Urothelium cell line (cell line): ENCODE measurements at regions not wholly inside any gene's neighbourhood (a gene's known extent, or its start where the extent isn't known, plus 50 kb on each side); places are given as distances from the start of the nearest gene placed in this dataset.
"Not testable (repeated sequence)": the region's sequence is repeated elsewhere in the genome, so short reads cannot be mapped to it uniquely, and the experiment has no call there.

ENCODE experiments used
- DNase-seq: peaks from one replicate; pipeline ENCODE4 v3.0.0; 2011; ENCODE audit warnings: low spot score, mixed read lengths
- FAIRE-seq: peaks from 2 replicates; lab custom pipeline; 2011; peaks lifted over from hg19 to GRCh38; lab: Jason Lieb, UNC

DNA sequence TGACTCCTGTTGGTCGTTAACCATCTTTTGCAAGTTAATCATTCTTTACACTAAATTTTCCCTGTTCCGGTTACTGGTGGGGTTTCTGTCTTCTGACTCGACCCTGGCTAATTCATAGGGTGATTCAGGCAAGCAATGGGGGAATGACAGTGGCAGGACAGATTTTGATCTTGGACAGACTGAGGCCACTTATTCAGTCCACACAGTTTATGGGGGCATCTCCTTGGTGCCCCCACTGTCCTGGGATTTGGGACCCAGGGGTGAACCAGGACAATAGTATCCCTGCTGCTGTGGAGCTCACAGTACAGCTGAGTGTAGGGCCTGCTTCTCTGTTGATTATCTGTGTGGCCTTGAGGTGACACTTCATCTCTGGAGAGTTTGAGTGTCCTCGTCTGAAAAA lies 540.4 kb downstream of the MATN1 start:
- FAIRE-seq (no peak), DNase-seq (no peak)

DNA sequence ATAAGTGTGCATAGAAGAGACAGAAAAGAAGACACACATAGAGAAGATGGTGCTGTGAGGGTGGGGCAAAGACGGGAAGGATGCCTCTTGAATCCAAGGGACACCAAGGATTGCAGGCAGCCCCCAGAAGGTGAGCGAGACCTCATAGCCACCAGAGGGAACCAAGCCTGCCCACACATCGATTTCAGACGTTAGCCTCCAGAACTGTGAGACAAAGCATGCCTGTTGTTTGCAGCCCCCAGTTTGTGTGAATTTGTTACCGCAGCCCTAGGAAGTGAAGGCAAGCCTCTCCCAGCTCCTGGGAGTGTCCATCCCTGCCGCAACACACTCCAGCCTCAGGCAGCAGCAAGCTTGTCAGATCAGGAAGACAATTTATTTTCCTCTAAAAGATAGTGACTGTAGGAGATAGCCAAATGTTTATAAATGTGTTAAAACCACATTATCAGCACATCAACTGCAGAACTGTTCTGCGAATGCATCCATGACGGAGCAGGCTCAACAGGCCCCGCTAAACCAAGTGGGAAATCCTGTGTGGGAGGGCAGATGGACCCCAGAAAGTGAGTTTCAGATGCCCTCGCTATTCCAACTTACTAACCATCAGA lies 543.3 kb downstream of the MATN1 start:
- FAIRE-seq, result no peak
- no peak for DNase-seq

DNA sequence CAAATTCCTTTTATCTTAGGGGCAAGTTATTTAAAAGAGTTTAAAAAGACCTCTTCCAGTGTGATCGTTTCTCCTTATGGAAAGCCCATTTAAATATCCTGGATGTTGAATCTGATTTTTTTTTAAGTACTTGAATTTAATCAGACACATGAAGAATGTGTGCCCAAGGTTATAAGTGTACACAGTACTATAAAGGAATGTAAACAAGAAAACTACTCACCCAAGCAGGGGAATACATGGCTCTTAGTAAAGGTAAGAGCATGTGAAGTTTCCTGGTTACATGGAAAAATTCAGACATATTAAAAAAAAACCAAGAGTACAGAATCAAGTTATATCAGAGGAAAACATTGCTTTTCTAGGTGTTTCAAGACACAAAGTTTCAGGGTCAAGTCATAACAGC lies 546.9 kb downstream of the MATN1 start:
- DNase-seq, result no peak
- no peak for FAIRE-seq

DNA sequence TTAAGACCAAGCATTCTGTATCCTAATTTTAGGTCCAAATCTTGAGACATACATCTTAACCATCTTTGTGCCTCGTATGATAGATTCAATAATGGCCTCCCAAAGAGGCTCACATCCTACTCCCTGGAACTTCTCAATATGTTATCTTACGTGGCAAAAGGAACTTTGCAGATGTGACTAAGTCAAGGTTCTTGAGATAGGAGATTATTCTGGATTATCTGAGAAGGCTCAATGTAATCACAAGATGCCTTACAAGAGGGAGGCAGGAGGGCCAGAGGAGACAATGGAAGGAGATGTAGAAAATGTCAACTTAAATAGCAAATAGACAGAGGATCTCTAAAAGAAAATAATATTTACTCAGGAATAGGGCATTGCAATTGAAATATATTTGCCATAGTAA lies 548.9 kb downstream of the MATN1 start:
- no peak for DNase-seq
- FAIRE-seq, result no peak

DNA sequence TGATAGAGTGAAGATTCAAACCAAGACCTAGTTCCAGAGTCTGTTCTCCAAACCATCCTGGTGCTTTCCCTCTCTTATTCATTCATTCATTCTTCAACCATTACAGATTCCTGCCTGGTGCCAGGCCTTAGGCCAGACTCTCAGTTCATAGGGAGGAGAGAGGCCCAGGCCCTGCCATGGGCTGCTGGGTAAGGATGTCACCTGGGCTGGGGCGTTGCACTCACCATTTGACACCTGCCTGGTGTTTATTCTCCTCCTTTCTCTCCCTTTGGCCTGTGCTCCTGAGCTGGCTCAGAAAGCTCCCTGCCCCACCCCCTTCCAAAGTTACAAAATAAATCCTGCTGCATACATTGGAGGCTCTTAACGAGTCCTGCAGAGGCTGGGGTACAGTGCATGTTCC lies 549.8 kb downstream of the MATN1 start:
- DNase-seq (no peak), FAIRE-seq (no peak)

DNA sequence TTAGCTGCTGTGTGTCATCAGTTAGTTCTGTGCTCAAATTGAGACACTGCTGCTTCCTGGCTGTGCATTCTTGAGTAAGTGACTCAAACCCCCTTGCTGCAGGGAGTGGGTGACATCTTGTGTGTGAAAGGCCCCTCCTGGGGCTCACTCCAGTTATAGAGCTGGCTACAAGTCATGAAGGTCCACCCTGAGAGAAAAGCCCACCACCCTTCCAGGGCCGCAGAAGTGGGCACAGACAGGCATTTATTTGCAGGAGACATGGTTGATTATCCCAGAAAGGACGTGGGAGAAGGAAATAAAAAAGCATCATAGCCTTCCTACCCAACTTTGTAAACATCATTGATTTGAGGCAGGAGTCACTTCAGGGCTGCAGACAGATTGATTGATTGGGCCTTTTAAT lies 550.6 kb downstream of the MATN1 start:
- FAIRE-seq (no peak), DNase-seq (no peak)

DNA sequence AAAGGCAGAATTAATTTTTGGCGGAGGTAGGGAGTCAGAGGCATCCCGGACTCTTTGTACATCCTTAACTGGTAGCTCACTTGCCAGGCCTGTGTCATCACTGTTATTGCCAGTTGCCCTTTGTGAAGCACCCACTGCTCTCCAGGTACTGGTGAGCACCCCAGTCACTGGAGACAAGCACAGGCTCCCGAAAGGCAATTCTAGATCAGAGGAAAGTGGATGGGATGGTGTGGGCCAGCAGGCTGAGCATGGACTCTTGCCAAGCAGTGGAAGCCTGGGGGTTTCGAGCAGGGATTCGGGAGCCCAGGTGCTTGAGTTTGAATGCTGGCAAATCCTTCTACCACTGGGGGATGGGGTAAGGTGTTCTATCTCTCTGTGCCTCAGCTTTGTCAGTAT lies 551.1 kb downstream of the MATN1 start:
- FAIRE-seq (no peak), DNase-seq (no peak)

DNA sequence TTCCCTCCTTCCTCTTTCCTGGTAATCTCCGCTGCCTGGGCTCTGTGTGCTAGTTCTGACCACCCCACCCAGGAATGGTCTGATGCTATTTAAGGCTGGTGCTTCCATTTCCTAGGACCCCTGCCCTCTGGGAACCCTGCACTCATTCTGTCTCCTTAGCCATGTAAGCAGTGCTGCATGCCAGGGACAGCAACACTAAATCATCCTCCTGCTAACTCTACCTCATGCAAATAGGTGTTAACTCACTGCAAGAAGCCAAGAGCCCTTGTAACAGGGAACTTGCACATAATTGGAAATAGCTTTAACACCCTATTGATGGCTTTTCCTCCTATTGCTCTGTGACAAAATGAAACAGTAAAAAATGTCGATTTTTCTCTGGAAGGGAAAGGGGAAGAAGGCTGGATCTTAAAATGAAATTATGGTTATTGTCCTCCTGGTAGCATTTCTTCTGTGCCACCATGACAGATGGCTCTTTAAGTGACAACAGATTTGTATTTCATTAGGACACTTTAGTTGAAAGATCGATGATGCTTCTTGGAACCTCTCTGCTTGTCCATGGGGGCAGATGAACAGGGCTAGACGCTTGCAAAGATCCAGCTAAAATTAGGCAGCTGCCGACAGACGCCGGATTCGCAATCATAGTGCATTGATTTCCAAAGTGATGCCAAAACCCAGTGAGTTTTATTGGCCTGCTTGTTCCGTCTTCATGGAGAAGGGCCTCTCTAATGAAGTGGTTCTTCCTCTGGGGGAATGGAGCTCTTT lies 551.7 kb downstream of the MATN1 start:
- FAIRE-seq, result no peak
- DNase-seq, result no peak

DNA sequence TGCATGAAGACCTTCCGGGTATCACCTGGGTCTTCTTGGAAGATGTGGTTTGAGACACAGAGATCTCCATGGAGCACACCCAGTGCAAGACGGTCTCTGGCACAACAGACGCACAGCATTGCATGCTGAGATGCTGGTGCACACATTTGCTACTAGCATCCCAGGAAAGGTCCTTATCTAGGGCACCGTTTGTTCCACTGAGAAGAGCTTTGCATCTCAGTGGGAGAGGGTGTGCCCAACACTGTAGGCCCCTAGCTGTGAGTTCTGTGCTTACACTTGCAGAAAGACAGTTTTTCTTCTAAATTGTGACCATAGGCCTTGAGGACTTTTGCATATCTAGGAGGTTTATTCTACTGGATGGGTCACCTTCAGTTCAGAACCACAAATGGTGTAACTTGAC lies 554.1 kb downstream of the MATN1 start:
- DNase-seq, result no peak

DNA sequence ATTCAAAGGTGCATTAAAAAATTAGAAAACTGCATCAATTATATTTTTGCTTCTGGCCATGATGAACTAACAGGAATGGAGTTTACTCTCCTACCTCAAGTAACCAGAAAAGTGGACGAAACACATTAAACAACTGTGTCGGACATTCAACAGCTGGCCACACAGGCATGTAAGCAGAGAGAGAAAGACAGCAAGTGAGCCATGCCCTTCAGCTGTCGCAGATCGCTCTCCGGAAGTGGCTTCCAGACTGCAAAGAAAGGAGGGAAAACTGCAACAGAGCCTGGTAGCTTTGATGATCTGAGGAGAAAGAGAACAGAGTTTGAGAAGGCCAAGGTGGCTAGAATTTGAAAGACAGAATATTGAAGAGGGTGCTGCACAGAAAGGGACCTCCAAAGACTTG lies 557.2 kb downstream of the MATN1 start:
- DNase-seq (no peak), FAIRE-seq (no peak)

More for the DNA sequence above, 554.1 kb downstream of the MATN1 start:
- FAIRE-seq, result no peak

DNA sequence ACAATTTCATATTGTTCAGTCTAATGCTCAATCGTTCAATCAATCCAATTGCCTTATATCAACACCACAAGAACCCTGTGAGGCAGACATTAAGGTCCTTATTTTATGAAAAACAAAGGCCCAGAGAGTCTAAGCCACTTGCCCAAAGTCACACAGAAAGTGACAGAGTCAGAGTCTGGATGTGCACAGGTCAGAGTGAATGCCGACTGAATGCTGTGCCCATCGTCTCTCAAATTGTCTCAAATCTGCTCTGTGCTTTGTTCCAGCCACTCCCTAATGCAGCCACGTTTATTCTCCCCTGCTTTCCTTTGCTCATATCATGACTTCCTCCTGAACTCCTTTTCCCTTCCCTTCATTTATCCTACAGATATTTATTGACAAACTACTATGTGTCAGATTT lies 558.3 kb downstream of the MATN1 start:
- FAIRE-seq (no peak), DNase-seq (no peak)

DNA sequence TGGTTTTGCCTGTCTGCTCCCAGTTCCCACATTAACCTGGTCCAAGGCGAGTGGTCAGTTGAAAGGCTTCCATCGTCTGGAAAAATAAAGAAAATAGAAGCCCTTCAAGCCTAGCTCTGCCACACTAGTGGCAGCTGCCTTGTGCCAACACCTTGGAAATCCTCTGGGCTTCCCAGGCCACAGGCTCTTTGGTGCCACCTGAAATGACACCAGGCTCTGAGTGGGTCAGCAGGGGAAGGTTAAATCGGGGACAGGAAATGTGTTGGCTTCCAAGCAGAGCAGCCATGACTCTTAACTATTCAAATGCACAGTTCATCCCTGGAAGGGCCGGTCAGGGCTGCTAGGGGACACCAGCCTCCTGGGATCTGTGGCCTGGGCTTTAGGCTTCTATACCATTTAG lies 558.7 kb downstream of the MATN1 start:
- no peak for DNase-seq
- no peak for FAIRE-seq

DNA sequence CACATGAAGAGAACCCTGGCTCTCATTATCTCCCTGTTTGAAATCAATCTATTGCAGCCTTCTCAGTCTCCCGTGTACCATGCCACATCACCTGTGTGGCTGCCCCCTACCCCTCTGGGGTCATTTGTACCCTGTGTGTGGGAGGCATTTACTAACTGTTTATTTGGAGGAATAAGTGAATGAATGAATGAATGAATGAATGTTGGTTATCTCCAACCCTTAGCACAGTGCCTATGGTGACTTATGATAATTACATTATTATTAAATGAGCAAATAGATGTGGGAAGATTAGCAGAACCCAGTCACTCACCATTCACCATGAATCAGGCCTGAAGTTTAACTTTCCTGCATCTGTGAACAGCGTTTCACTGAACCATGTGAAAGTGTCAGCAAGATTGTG lies 560.8 kb downstream of the MATN1 start:
- FAIRE-seq, result no peak
- no peak for DNase-seq

DNA sequence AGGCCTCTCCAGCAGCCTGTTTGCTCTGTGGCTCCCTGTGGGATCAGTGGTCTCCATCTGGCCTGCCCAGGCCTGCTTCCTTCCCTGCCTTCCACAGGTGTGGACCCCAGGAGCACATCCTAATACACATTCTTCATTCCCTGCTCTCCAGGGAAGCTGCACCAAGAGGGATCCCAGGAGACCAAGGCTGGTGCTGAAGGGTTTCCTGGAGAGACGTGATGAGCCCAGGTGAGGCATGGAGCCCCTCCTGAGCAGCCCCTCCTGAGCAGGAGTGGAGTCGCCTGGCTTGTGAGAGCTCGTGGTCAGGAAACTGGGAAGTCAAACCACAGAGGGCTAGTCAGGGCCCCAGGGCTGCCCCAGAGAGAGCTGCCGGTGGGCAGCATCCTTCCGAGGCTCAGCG lies 561.4 kb downstream of the MATN1 start:
- FAIRE-seq (no peak), DNase-seq (no peak)

DNA sequence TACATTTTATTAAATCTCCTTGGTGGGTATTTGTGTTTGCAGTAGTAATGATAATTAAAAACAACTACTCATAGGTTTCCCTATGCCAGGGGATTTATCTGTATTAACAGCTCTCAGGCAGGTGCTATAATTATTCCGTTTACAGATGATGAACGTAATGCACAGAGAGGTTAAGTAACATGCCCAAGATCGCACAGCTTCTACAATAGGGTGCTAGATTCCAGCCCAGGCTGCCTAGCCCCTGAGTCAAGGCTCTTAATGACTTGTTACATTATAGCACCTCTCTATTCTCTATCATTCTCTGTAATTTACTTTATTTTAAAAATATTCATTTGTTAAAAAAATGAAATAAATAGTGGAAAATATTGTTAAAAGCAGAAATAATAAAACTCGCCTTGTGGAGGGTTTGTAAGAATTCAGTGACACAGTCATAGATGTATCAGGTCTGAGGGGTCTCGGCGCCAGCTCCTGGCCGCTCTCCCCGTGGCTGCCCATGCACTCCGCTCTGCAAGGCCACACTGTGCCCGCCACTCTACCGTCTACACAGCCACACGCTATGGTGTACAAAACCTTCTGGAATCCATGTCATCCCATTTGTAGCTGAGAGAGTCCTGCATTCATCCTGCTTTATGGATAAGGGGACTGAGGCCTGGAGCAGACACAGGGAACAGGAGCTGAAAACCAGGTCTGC lies 562.2 kb downstream of the MATN1 start:
- DNase-seq (no peak), FAIRE-seq (no peak)

DNA sequence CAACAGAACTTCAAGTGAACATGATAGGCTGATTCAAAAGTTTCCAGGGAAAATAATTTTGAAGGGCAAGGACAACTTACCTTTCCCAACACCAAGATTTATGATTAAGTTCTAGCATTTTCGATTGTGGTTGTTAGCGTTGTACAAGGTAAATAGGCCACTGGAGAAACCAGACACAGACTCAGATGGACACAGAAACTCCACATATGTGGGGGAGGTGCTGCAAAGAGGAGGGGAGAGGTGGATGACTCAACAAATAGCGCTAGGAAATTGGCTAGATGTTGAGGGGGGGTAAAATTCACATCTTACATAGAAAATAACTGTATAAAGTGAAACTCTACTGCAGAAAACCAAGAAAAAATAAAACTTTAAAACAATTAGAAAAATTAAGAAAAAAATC lies 564.4 kb downstream of the MATN1 start:
- FAIRE-seq (no peak), DNase-seq (peak; percentile 48)

DNA sequence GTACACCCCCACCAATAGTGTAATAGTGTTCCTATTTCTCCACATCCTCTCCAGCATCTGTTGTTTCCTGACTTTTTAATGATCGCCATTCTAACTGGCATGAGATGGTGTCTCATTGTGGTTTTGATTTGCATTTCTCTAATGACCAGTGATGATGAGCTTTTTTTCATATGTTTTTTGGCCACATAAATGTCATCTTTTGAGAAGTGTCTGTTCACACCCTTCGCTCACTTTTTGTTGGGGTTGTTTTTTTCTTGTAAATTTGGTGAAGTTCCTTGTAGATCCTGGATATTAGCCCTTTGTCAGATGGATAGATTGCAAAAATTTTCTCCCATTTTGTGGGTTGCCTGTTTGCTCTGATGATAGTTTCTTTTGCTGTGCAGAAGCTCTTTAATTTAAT lies 567.7 kb downstream of the MATN1 start:
- not testable (repeated sequence) for DNase-seq, FAIRE-seq

DNA sequence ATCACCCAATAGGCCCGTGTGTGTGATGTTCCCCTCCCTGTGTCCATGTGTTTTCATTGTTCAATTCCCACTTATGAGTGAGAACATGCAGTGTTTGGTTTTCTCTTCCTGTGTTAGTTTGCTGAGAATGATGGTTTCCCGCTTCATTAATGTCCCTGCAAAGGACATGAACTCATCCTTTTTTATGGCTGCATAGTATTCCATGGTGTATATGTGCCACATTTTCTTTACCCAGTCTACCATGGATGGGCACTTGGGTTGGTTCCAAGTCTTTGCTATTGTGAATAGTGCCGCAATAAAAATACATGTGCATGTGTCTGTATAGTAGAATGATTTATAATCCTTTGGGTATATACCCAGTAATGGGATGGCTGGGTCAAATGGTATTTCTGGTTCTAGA lies 568.1 kb downstream of the MATN1 start:
- not testable (repeated sequence) for DNase-seq, FAIRE-seq

DNA sequence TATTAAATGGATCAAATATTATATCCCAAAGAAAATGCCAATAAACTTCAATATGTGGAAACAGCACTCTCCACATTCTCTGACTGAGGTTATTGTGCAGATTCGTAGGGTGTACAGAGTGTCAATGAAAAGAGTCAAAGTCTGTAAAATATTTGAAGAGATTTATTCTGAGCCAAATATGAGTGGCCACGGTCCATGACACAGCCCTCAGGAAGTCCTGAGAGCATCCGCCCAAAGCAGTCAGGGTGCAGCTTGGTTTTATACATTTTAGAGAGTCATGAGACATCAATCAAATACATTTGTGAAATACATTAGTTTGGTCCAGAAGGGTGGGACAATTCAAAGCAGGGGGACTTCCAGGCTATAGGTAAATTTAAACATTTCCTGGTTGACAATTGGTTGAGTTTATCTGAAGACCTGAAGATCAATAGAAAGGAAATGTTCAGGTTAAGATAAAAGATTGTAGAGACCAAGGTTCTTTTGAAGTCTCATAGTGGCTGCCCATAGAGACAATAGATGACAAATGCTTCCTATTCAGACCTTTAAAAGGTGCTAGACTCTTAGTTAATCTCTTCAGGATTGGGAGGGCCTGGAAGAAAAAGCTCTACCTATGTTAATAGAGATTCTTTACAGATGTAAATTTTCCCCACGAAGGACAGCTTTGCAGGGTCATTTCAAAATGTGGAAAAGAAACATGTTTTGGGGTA lies 569.5 kb downstream of the MATN1 start:
- FAIRE-seq (no peak), DNase-seq (no peak)

DNA sequence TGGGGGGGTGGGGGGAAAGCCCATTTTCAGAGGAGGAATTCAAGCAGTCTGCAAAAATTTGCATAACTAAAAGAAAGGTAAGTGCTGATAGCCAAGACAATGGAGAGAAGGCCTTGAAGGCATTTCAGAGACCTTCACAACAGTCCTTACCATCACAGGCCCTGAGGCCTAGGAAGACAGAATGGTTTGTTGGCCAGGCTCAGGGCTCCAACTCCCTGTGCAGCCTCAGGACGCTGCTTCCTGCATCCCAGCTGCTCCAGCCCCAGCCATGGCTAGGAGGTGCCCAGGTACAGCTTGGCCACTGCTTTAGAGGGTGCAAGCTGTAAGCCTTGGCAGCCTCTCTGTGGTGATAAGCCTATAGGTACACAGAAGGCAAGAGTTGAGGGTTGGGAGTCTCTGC lies 571.6 kb downstream of the MATN1 start:
- FAIRE-seq (no peak), DNase-seq (no peak)

DNA sequence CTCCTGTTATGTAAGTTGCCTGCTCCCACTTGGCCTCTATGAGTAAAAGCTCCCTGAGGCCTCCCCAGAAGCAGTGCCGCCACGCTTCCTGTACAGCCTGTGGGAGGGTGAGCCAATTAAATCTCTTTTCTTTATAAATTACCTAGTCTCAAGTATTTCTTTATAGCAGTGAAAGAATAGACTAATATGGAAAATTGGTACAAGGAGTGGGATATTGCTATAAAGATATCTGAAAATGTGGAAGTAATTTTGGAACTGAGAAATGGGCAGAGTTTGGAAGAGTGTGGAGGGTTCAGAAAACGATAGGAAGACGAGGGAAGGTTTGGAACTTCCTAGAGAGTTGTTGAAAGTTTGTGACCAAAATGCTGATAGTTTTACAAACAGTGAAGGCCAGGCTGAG lies 572.3 kb downstream of the MATN1 start:
- DNase-seq (no peak), FAIRE-seq (no peak)

DNA sequence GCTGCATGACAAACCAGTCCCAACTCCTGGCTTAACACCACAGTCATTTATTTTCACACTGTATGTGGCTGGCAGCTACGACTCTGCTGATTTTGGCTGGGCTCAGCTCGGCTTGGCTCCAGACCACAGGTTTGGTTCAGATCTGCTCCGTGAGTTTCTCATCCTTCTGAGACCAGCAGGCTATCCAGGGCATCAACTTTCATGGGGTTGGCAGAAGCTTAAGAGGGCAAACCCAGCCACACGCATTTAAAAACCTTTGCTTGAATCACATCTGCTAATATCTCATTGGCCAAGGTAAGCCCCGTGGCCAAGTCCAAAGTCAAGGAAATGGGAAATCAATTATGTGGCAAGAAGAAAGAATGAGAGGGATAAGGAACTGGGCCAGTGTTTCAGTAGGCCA lies 574.2 kb downstream of the MATN1 start:
- DNase-seq (no peak), FAIRE-seq (no peak)
